OCI-LY7 (cell line): ENCODE measurements at regions not wholly inside any gene's neighbourhood (a gene's known extent, or its start where the extent isn't known, plus 50 kb on each side); places are given as distances from the start of the nearest gene placed in this dataset.

Source experiments
- CTCF ChIP-seq: fragments of 200-600 bp; sonication (generic); conservative IDR thresholded peaks from 2 replicates; pipeline ENCODE4 v1.5.1; 2014; ENCODE audit warnings: mild to moderate bottlenecking, antibody characterized with exemption, low read length, moderate library complexity, mixed read lengths
- EZH2phosphoT487 ChIP-seq: fragments of 200-600 bp; sonication (generic); IDR thresholded peaks from 2 replicates; pipeline ENCODE4 v1.6.1; 2018; ENCODE audit warnings: low read depth, borderline replicate concordance, mild to moderate bottlenecking, mixed run types, antibody characterized with exemption, low read length, moderate library complexity, mixed read lengths

GRCh38 chr13:31896427-31896826, 135.1 kb upstream of the FRY start:
- TF ChIP-seq CTCF, result no peak
- TF ChIP-seq EZH2phosphoT487, result no peak
